Islet precursor cell (in vitro differentiated cells): ENCODE measurements at regions not wholly inside any gene's neighbourhood (a gene's known extent, or its start where the extent isn't known, plus 50 kb on each side); places are given as distances from the start of the nearest gene placed in this dataset.

Experiments
- DNase-seq: peaks from one replicate; pipeline ENCODE4 v3.0.0-alpha.2; 2018

- DNase-seq, result no peak
These were observed 415.7 kb upstream of the RBFOX1 start for GRCh38 chr16:6916946-6917345.

DNA sequence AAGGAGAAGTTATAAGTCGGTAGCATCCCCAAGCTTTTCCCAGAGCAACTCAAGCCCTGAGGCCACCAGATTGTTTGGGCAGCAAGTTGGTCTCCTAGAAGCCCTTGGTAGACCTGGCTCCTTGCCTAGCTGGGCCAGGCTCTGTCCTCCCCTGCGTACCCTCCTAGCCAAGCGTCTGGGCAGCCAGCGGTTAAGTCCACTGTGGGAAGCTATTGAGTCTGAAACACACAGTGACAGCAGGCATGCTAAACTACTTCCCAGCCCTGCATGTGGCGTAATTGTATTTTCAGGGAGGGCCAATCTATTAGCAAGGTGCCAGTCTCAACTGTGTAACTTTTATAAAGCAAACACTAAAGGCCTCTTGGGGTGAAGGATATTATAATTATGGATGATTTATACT is 419.1 kb upstream of the RBFOX1 start:
- DNase-seq, result no peak

GRCh38 chr16:6910301-6910700 is 422.3 kb upstream of the RBFOX1 start:
- DNase-seq, result no peak

- no peak for DNase-seq
These were observed 427.0 kb upstream of the RBFOX1 start for GRCh38 chr16:6905601-6906000.

DNA sequence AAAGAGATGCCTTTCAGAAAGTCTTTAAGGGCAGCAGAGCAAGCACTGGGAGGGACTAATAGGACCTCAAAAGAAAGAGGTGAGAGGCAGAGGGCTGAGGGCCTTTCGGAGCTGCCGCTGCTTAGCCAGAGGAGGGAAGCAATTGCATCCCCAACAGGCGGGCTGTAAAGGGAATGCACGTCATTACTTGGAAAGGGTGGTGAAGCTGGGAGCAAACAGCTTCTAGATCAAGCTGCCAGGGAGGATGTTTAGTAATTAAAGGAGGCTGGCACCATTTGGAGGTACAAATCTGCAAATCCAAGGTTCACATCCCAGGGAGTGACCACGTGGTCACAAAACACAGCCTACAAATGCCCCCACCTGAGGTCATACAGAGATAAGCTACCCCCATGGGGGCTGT is 429.0 kb upstream of the RBFOX1 start:
- DNase-seq, result no peak

DNA sequence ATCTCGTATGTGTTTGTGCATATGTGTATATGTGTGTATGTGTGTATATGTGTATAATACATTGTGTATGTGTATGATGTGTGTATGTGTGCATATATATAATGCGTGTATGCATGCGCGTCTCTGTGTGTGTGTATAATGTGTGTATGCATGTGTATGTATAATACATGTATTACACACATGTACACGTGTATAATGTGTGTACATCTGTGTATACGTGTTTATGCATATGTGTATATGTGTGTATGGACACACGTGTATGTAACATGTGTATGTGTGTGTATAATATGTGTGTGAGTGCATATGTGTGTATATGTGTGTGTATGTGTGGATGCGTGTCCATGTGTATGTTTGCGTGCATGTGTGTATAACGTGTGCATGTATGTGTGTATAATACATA is 433.7 kb upstream of the RBFOX1 start:
- DNase-seq, result no peak

- DNase-seq, result no peak
These were observed 434.7 kb upstream of the RBFOX1 start for GRCh38 chr16:6897876-6898485.

DNA sequence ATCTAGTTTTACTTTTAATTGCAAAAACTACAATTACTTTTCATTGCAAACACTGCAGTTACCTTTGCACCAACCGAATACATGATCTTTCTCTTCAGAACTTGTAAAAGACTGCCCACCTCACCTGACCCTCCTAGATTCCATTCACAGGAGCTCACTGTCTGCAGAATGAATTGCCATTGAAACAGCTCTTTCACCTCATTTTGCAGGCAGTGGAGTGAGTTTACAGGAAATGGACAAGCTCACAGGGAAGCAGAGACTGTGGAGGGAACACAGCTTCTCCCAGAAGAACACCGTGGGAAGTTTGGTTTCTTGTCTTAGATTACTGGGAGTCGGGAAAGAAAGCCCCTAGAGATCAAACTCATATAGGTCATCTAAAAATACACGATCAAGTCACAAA is 439.7 kb upstream of the RBFOX1 start:
- peak; percentile 74 for DNase-seq

DNA sequence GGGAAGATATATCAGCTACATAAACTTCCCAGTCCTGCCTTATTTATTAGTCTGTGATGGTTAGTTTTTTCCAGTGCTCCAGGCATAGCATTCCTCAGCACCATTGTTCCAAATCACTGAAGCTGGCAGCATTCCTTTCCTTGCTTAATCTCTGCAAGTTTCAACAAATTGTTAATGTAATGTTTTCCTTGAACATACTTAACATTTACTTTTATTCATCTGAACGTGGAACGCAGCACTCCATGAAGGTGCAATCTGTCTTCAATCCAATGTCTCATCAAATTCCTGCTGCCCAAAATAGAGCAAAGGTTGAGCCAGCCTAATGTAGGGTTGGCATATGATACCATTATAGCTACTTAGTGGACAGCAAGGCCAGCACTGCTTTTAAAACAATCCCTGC is 441.1 kb upstream of the RBFOX1 start:
- DNase-seq, result no peak

DNA sequence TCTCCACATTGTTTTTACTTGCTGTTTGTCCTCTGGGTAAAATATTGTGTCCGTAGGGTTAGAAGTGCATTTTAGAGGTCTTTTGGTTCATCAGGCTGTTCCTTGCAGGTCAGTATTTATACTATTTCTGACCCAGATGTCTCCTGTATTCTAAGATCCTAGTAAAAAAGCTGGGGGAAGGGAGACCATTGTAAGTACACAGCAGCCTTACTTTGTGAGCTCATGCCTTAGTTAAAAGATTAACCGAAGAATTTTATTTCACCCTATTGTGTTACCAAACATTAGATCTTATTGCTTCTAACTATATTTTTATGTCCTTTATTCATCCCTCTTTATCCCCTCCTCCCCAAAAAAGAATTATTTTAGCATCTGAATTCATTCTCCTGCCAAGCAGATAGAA is 444.1 kb upstream of the RBFOX1 start:
- no peak for DNase-seq

GRCh38 chr16:6884002-6884401 is 448.6 kb upstream of the RBFOX1 start:
- no peak for DNase-seq

- DNase-seq, result peak; percentile 56
These were observed 452.4 kb upstream of the RBFOX1 start for GRCh38 chr16:6880263-6880662.

DNA sequence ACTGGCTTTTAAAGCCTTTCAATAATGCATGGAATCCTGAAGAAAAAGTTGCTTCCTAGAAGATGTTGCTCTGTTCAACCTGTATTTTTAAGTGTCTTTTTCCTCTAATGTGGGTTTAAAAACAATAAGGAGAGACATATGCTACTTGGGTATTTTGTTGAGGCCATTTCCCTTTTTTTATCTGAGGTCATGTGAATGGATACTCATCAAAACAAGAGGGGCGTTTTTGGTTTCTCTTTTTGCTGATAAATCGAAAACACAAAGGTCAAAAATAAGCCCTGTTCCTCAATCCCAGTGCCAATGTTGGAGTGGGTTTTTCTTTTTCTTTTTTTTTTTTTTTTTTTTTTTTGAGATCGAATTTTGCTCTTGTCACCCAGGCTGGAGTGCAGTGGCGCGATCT is 468.0 kb upstream of the RBFOX1 start:
- no peak for DNase-seq

GRCh38 chr16:6864244-6864643 is 468.4 kb upstream of the RBFOX1 start:
- DNase-seq, result no peak

- no peak for DNase-seq
These were observed 469.5 kb upstream of the RBFOX1 start for GRCh38 chr16:6863135-6863534.

GRCh38 chr16:6861815-6862477 is 470.7 kb upstream of the RBFOX1 start:
- no peak for DNase-seq

- no peak for DNase-seq
These were observed 471.4 kb upstream of the RBFOX1 start for GRCh38 chr16:6861135-6861814.

GRCh38 chr16:6857575-6857974 is 475.1 kb upstream of the RBFOX1 start:
- DNase-seq, result no peak

GRCh38 chr16:6856578-6856977 is 476.1 kb upstream of the RBFOX1 start:
- DNase-seq, result no peak

- no peak for DNase-seq
These were observed 479.1 kb upstream of the RBFOX1 start for GRCh38 chr16:6853565-6853964.

GRCh38 chr16:6852643-6853225 is 479.9 kb upstream of the RBFOX1 start:
- DNase-seq, result no peak

- DNase-seq, result no peak
These were observed 486.2 kb upstream of the RBFOX1 start for GRCh38 chr16:6846452-6846851.

DNA sequence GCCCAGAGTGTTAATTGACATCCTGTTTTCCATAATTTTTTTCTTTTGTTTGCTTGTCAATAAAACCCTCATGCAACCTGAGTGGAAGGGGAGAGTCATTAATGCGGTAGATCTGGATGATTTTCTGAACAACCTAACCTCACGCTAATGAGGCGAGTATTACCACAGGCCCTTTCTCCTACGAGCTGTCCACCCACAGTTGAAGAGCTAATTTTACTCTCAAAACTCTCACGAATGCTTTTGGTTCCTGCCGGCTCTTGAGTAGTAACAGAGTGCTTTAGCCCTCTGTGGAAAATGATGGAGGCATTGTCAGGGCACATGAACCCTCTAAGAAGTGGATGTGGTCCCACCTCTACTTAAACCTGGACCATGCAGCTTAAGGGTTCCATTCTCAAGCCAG is 491.3 kb upstream of the RBFOX1 start:
- DNase-seq, result no peak

DNA sequence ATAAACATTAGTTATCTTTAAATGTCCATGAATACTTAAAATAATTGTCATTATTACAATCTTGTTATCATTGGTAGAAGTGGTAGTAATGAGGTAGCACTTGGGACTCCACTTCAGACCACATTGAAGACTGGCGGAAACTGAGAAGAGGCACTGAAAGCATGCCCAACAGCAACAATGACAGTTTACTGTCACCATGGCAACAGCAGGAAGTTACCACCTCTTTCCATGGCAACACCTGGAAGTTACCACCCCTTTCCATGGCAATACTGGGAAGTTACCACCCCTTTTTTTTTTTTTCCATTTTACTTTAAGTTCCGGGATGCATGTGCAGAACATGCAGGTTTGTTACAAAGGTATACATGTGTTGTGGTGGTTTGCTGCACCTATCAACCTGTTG is 494.9 kb upstream of the RBFOX1 start:
- DNase-seq, result no peak
